IPS-NIHi7 (cell line): ENCODE measurements at regions not wholly inside any gene's neighbourhood (a gene's known extent, or its start where the extent isn't known, plus 50 kb on each side); places are given as distances from the start of the nearest gene placed in this dataset.
A peak's percentile ranks its signal among the peaks of the same experiment; 100 is the strongest.
"Not testable (repeated sequence)": the region's sequence is repeated elsewhere in the genome, so short reads cannot be mapped to it uniquely, and the experiment has no call there.

Experiments
- DNase-seq: peaks from one replicate; pipeline ENCODE4 v3.0.0; 2012; ENCODE audit warnings: mixed read lengths; ENCODE audit errors: extremely low spot score

DNA sequence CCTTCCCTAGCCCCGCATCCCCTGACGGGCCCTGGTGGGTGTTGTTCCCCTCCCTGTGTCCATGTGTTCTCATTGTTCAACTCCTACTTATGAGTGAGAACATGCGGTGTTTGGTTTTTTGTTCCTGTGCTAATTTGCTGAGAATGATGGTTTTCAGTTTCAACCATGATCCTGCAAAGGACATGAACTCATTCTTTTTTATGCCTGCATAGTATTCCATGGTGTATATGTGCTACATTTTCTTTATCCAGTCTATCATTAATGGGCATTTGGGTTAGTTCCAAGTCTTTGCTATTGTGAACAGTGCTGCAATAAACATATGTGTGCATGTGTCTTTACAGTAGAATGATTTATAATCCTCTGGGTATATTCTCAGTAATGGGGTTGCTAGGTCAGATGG is 65.7 kb upstream of the DCD start:
- DNase-seq, result not testable (repeated sequence)

GRCh38 chr12:54711669-54712068 is 63.5 kb upstream of the DCD start:
- no peak for DNase-seq

GRCh38 chr12:54708826-54709225 is 60.7 kb upstream of the DCD start:
- DNase-seq, result no peak

DNA sequence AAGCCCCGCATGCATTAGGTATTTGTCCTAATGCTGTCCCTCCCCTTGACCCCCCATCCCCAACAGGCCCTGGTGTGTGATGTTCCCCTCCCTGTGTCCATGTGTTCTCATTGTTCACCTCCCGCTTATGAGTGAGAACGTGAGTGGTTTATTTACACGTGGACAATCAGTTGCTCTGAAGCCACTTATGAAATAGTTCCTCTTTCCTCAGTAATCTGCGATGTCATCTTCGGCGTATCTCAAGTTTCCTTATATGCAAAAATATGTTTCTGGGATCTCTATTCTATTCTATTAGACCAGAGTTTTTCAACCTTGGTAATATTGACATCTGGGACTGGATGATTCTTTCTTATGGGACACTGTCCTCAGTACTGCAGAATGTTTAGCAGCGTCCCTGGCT is 56.0 kb upstream of the DCD start:
- no peak for DNase-seq

DNA sequence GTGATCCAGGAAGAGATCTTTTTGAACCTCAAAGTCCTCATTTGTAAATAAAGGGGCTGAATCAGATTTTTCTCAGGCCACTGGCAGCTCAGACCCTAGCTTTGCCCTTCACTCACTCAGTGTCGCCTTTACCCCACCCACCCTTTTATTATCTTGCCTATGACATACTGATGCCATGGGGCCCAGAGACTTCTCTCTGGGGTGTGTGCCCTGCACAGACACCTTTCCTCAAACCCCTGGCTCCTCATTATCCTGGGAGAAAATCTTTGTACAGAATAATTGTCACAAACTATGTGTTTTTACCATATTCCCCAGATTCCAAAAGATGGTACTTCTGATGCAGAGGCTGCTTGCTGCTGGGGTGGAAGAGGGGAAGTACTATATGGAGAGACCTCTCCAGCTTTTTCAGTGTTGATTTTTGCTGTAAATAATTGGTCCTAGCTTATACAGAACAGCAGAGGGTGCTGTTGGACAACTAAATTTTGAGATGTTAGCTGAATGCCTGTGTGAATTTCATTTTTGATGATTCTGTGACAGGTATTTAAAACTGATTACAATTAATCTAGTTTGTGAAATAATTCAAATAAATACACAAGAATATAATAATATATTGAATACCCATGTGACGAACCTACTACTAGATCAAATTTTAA is 53.9 kb upstream of the DCD start:
- DNase-seq, result peak; percentile 54

- DNase-seq, result no peak
Observed at GRCh38 chr12:54700849-54701248, 52.7 kb upstream of the DCD start.

DNA sequence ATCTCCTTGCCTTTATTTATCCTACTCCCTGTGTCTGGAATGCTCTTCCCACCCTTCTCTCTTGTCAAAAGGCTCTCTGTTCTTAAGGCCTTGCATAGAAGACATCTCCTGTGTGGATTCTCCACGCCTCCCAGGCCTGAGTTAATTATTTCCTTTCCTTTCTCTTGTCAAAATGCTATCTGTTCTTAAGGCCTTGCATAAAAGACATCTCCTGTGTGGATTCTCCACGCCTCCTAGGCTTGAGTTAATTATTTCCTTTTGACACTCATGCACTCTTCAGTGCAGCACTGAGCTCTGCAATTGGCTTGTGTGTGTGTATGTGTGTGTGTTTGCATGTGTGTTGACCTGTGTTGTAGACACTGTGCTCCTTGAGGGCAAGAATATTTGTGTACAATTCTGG is 52.1 kb upstream of the DCD start:
- no peak for DNase-seq
